Middle frontal gyrus (tissue), 1 donor: ENCODE measurements at regions not wholly inside any gene's neighbourhood (a gene's known extent, or its start where the extent isn't known, plus 50 kb on each side); places are given as distances from the start of the nearest gene placed in this dataset.

ENCODE experiments used
- DNase-seq: peaks from one replicate; pipeline ENCODE4 v3.0.0-alpha.2; 2015; ENCODE audit warnings: low spot score; ENCODE audit errors: extremely low spot score

DNA sequence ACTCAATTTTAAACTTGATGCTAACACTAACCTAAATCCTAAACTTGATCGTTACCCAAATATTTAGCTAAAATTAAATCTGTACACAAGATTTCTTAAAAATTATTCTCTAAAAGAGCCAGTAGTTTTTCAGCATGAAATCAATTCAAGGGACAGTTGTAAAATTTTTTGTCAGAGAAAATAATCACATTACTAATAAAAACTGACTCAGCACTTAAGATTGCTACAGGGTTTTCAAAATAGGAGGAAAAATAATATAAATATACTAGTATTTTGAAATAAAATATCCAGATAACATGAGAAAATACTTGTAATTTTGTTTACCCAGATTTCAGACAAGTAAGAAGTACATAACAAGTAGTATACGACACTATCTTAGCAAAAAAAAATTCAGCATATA lies 1268.1 kb upstream of the USP15 start:
- no peak for DNase-seq

DNA sequence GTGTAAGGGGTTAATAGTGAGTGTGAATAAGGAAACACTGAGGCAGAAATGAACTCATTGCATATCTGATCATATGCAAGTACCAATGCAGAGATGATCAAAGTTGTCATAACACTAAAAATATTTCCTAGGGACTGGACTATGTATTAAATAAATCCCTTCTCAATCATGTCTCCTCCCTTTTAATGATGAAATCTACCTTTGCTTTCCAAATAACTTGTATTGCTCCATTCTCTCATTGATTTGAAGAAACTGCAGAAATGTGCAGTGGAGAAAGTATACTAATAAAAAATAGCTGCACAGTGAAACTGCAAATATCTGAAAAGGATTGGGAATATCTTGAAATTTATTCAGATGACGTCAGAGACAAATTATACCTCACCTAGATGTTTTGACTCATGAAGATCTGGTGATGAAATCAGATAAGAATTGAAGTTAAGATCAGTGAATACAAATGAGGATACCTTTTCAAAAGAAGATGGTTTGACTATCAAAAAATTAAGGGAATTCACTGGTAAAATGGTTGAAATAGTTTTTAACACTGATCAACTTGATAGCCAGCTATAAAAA lies 1264.9 kb upstream of the USP15 start:
- DNase-seq = no peak

DNA sequence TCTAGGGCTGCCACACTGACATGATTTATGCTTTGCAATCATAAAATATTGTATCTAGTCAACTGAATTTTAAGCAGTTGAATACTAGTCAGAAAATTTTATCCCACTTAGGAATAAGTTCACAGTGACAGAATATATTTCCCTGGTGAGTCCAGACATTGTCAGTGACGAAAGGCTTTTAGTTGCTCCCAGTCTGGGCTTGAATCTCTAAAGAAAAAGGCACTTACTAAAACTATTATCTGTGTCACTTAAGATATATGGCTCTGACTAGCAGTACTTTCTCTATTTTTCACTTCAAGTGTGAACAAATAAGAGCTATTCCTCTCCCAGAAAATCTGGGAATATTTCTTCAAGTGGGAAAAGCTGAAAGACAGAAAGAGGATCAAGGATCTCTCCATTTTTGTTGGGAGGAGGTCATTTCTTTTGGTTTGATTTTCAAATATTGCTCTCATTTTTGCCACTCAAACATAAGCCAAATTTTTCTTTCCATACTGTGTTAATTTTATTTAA lies 1262.3 kb upstream of the USP15 start:
- no peak for DNase-seq

DNA sequence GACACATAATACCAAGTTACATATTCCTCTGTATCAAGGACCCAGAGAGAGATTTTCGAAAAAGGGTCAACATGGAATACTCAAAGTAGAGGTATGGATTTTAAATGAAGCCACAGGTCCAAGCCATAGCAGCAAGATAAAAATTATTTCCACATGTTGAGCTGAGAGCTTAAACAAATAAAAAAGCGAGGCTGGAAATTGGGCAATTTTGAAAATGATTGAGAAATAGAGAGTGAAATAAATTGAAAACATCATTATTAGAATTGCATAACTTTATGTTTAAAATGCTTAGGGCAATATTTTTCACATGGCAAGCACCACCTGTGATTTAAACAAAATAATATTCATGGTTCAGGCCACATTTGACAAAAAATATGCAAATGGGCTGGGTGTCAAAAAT lies 1251.0 kb upstream of the USP15 start:
- no peak for DNase-seq

DNA sequence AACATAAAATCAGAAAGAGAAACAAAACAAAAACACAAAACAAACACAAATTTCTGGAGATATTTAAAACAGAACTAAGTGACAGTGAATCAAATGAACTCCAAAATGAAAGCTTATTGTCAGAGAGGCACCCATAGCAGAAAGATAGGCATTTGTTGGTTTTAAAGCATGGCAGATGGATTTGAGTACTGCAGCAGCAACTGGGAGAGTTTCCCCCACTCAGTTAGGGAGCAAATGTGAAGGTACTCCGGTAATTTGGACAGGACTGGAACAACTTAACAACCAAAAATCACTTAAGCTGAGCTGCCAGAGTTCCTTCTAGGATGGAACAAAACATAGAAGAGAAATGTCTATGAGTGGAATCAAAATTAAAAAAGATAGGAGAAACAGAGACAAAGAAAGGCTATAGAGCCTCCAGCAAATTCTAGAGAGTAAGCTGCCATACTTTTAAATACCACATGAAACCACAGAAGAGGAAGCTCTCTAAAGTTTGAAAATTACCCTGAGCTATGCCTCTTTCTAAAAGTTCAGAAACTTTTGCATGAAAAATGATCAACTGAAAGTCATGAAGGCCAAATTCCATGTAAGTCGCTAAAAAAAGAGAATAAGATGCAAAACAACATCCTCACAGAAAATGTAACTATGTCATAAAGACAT lies 1248.3 kb upstream of the USP15 start:
- DNase-seq = no peak

DNA sequence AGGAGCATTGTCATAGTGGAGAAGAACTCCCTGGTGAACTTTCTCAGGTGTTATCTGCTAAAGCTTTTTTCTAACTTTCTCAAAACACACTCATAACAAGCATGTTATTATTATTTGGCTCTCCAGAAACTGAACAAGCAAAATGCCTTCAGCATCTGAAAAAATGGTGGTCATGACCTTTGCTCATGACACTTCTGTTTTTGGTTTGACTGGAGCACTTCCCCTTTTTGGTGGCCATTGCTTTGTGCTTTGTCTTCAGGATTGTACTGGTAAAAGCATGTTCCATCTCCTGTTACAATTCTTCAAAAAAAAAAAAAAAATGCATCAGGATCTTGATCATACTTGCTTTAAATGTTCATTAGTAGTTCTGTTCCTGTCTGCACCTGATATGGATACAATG lies 1241.6 kb upstream of the USP15 start:
- DNase-seq = no peak

DNA sequence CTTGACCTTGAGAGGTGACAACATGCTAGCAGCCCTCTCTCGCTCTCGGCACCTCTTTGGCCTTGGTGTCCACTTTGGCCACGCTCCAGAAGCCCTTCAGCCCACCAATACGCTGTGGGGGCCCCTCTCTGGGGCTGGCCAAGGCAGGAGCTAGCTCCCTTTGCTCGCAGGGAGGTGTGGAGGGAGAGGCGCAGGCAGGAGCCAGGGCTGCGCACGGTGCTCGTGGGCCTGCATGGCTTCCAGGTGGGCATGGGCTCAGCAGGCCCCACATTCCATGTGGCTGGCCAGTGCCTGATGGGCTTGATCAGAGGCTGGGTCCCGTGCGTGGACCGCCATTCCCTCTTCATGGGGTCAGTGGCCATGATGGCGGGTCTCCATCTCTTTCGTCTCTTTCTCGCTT lies 1237.0 kb upstream of the USP15 start:
- DNase-seq = no peak

DNA sequence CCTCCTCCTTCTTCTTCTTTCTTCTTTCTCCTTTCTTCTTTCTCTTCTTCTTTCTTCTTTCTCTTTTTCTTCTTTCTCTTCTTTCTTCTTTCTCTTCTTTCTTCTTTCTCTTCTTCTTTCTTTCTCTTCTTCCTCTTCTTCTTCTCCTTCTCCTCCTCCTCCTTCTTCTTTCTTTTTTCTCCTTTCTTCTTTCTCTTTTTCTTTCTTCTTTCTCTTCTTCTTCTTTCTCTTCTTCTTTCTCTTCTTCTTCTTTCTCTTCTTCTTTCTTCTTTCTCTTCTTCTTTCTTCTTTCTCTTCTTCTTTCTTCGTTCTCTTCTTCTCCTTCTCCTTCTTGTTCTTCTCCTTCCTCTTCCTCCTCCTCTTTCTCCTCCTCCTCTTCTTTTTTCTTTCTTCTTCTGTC lies 1230.7 kb upstream of the USP15 start:
- DNase-seq = no peak

DNA sequence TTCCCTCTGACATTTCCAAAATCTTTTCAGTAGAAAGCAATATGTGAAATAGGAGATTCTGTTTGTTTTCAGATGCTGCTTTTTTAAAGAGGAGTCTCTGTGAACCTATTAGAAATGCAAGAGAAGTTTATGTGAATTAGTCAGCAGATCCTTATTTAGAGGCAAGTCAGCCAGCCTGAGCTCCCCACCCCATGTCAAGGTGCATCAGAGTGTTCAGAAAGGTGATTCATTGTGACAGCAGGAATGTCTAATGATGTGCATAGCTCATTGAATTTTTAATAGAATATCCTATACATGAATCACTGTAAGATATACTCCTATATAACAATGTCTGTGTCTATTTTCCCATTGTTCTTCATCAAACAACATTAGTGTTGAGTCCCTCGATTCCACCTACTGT lies 1222.4 kb upstream of the USP15 start:
- no peak for DNase-seq

DNA sequence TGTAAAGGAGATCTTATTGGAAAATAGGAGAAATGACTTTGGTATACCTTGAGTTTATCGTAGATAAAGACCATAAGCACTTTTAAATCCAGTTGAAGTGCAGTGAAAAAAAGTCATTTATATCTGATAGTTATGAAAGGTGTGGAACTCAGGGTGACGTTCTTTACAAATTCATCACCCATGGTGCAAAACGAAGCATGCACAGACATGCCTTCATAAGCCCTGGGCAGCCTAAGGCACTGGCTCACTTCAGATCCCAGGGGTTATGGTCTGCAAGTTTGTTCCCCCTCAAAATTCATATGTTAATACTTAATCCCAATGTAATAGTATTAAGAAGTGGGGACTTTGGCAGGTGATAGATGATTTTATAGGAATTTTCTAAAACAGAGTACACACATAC lies 1216.4 kb upstream of the USP15 start:
- no peak for DNase-seq

DNA sequence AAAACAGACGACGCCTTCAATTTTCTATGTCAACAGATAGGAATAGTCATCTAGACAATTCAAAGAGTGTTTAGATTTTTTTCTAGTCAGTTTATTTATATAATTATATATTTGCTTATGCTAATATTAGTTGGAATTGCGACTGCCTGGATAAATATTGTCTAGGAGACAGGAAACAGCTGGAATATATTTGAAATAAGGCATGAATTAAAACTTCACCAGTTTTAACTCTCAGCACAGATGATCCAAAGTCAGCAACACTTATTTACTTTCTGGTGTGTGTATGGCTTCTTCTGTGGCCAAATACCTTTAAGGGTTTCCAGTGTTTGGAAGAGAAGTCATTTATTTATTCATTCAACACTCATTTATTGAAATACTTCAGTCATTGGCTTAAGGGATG lies 1215.4 kb upstream of the USP15 start:
- DNase-seq = no peak

DNA sequence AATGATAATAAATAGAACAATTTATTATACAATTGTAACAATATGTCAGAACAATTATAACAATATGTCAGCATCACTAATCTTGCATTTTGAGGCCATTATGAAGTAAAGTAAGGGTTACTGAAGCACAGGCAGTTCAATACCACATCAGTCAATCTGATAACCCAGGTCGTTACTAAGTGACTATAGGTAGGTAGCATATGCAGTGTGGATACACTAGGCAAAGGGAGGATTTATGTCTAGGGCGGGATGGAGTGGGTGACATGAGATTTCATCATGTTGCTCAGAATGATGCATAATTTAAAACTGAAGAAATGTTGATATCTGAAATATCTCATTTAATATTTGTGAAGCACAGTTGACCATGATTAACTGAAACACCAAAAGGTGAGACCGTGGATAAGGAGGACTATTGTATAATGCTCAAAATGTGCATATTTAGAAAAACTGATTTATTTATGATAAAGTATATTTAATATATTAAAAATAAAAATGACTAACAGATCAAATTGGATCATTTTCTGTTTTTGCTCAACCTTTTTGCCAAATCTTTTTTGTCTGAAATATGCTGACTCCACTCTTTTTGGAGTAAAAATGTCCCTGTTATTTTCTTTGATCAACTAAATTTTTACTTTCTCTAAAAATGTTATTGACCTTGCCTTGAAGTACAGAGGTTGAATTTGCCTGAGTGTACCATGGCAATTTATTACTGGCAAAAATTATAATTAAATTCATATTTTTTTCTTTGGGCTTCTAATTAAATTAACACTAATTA lies 1189.4 kb upstream of the USP15 start:
- no peak for DNase-seq

DNA sequence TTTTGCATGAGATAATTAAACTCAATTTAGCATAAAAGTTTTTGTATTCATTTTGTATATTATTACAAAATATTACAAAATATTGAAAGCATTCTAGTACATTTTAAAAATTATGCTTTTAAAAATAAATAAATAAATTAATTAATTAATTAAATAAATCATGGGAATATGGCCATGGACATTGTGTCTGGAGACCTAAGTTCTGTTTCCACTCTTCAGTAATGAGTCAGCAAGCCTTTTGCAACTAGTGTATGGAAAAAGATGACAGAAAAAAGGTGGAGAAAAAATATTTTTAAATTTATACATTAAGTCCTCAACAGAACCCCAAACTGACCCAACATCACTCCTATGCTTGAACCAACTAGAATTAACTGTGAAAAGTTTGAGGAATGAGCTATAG lies 1187.5 kb upstream of the USP15 start:
- DNase-seq = no peak

DNA sequence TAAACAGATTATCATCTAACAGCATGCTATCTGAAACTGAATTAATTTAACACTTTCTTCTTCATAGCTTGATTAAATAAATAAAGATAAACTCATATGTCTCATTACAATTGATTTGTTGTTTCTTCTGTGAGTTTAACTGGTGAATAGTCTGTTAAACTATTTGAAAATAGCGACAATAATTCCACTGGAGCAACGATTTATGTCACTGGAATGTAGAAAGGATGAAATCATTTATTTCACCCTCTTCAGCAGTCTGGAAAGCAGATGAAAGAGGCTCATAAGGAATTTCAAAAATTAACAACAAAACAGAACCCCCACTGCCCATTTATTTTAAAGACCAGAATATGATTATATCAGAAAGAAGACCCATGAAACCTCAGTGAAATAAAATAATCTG lies 1165.1 kb upstream of the USP15 start:
- no peak for DNase-seq

DNA sequence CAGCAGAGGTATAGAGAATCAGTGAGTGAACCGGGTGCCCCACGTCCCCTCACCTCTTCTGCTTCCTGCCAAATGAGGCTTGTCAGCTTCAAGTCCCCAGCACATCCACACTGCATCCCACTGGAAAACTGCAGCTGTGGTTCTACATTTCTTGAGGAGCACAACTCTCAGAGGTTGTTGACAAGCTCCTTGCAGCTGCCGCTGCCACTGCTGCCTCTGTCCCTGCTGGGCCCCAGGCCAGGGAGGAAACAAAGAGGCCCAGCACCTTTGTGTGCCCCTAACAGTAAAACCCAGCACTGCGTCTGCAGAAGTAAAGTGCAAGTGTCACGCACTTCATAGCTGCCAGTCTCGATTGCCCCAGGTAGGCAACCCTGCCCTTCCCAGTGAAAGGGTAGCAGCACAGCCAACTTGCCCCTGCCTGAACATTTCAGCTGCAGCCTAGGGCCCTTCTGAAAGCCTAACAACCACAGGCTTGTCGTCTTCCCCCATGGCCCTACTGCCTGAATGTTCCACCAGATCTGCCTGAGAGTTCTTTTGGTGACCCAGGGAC lies 1162.1 kb upstream of the USP15 start:
- no peak for DNase-seq

DNA sequence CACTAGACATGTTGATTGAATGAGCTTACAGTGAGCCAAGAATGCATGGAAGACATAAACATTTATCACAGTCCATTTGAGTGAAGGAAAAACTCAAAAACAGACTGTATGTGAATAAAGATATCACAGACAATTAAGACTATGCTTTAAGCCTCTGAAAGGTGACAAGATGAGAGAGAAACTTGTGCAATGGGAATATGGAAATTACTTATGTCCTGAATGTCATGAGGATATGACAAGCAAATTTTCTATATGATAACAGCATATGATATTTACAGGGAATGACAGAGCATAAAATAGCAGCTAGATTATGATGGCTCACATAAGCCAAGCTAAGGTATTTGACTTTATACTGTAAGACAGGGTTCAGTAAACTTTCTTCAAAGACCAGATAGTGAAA lies 1153.1 kb upstream of the USP15 start:
- no peak for DNase-seq

DNA sequence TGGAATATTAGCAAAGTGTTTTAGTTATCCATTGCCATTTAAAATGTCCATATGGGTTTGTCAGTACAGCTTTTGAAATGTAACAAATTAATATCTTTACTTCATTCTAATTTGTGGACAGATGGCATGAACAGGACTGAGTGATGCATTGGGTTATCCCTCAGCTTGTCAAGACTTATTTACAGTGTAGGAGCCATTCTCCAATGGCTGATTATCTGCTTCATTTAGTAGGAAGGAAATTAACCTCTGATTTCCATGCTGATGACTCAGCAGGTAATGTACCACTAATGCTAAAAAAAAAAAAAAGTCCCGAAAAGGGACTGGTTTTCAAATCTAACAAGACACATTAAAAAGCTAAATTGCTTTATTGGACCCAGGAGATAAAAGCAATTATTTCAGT lies 1149.0 kb upstream of the USP15 start:
- DNase-seq = no peak

DNA sequence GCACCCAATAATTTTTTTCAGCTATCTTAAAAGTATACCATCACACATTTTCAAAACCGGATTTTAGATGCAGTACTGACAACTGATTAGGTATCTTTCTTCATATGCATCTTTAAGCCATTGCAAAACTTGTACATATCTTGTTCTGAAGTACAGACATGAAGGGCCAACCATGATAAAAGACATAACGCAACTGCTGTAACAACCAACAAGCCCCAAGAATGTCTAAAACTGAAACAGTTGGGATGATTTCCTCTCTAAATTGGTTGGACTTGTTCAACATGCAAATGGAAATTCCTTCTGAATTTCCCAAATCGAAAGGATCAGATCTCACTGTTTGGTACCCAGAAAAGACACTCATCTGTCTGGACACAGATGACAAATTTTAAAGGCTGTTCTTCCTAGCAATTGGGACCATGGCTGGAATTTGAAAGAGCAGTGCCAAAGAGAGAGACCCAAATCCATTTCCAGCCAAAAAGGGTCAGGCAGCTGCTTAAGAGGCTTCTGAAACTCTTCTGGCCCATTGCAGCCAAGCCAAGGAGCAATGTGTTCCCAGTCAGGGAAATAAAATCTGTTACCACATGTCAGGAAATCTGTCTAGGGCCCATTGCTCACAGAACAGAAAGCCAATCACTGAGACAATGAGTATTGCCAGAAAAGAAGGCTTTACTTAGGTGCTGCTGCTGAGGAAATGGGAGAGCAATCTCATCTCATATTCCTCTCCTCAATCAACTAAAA lies 1122.4 kb upstream of the USP15 start:
- no peak for DNase-seq

DNA sequence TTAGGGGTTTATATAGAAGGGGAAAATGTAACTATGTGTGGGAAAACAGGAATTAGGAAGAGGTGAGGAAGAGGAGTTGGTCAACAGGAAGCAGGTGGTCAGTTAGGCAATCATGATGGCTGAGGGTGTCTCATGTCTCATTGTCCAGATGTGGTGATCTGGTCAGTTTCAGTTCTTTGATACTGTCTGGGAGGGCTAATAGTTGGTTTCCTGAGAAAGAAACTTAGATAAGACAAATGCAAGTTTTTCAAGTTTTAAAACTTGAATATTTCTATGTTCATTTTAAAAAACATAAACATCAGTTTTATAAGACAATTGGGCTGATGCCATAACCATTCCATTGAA lies 1121.8 kb upstream of the USP15 start:
- no peak for DNase-seq

DNA sequence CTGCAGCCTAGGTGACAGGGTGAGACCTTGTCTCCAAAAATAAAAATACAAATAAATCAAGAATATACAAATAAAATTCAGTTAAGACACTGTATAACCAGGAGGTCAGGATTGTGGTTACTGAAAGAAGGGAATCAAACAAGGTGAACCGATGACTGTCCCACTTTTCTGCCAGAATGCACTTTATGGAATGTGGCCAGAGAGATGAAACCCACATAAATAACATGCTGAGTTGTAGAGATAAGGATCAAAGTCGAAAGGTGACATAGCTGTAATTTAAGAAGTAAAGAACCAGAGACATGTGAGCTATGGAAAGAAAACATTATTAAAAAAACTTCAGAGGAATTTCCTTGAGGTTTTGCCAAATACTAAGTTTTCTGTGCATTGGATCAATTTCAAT lies 1098.2 kb upstream of the USP15 start:
- no peak for DNase-seq

DNA sequence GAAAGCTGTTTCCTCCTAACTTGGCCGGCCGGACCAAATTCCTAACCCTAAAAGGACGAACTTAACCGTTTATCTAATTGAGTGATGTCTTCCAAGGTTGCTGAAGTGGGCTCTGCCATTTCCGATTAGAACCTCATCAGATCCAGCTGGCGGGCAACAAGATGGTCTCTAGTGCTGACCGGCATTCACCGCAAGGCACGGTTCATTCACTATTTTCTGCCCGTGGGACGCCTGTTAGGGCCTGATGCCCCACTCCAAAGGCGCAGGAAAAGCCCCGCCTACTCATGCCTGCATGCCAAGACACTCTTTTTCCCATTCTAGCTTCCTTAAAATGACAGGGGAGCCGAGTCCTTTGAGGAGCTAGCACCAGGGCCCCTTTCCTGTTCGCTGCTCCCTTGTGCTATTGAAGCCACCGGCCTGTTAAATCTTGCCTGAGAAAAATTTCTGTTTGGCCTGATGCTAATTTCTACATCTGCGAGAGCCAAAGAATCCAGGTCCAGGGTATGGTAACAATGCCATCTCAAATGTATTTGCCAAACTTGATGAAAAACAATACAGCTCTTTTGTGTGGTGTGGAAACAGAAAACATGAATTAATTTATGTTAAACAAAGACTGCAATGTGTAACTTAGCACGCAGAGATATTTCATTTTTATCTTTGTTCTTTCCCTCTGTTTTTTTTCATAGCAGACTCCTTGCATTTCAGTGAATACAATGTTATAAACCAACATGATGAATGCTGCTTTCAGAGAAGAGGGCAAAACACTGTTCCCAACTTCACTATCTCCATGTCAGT lies 1071.2 kb upstream of the USP15 start:
- DNase-seq = no peak
